ENCODE measurements at regions not wholly inside any gene's neighbourhood (a gene's known extent, or its start where the extent isn't known, plus 50 kb on each side); places are given as distances from the start of the nearest gene placed in this dataset.
"Not testable (repeated sequence)": the region's sequence is repeated elsewhere in the genome, so short reads cannot be mapped to it uniquely, and the experiment has no call there.

DNA sequence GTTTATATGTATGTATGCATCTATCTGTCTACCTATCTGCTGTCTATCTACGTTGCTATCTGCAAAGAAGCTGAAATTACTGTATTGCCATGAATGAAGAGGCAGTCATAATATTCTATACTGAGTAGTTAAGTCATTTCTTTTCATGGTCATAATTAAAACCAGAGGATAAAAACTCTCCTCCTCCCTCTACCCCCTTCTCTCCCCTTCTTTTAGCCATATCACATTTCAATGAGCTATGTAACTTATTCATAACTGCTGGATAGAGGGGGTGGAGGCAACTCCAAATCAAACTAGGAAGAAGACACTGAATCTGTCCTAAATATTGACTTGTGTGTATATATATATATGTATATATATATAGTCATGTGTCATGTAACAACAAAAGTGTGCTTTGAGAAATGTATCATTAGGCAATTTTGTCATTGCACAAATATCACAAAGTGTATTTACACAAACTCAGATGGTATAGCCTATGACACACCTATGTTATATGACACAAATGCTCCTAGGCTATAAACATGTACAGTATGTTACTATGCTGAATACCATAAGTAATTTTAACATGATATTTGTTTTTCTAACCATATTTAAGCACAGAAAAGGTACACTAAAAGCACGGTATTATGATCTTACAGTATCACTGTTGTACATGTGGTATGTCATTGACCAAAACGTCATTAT lies 229.7 kb upstream of the KCNMB2 start:
- DNase-seq (ENCODE audit: low spot score) = no peak

DNA sequence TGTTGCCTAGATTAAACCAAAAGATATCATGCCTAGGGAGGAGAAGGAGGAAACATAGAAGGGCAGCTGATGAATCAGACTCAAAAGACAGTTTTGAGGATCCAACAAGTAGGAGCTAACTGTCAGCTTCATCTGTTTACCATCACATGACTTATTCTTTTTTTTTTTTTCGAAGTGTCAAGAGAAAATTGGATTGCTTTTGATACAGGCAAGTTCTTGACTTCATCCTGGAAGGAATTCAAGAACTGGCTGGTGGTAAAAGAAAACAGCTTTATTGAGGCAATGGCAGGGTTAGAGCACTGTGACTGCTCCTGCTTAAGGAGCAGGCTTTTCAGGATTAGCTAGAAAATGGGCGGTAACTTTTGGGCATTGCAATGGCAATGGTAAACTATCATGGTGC lies 227.5 kb upstream of the KCNMB2 start:
- no peak for DNase-seq (ENCODE audit: low spot score)

DNA sequence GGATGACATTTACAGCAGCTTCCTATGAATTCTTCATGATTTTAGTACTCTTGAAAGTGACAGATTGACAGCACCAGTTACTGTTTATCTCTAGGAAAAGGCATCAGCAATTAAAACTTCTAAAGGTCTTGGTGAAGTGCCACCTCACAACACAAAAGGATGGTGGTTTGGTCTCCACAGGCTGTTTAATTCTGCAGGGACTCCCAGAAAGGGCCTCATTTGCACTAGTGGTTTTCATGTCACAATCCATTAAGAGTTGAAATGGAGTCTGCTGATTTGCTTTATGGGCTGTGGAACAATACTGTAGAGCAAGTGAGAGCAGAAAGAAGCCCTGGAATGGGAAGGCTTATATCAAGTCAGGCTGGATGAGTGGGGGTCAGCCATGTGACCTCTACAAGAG lies 225.3 kb upstream of the KCNMB2 start:
- DNase-seq (ENCODE audit: low spot score) = no peak

DNA sequence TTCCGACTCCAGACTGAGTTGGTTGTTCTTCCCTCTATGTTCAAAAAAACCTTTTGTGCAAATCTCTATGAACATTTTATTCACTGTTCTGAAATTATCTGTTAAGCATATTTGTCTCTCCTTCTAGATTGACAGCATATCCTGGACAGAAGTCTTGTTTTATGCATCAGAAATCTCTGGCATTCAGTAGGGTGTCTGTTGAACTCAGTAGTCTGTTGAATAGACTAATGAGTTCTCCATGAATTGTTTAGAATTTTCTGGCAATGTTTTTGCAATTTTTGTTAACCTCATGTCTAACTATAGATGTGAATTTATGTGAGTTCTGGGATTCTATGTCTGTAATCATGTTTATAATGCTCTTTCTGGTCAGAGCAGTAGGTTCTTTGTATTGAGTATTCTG lies 222.5 kb upstream of the KCNMB2 start:
- DNase-seq (ENCODE audit: low spot score) = no peak

DNA sequence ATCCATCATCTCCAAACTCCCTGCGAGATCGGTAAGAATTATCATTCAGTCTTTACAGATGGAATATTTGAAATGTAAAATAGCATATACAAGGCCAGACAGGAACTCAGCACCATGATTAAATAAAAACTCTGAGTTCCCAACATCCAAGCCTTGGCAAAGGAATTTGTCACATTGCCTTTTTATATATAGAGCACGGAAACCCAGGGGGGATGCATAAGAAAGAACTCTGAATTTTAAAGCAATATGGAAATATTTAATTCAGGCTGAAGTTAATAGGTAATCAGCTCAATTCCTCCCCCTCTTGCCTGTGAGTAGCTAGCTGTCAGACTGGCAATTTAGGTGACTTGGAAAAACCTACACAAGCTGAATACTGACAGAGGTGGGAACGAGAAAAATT lies 217.9 kb upstream of the KCNMB2 start:
- no peak for DNase-seq (ENCODE audit: low spot score)

DNA sequence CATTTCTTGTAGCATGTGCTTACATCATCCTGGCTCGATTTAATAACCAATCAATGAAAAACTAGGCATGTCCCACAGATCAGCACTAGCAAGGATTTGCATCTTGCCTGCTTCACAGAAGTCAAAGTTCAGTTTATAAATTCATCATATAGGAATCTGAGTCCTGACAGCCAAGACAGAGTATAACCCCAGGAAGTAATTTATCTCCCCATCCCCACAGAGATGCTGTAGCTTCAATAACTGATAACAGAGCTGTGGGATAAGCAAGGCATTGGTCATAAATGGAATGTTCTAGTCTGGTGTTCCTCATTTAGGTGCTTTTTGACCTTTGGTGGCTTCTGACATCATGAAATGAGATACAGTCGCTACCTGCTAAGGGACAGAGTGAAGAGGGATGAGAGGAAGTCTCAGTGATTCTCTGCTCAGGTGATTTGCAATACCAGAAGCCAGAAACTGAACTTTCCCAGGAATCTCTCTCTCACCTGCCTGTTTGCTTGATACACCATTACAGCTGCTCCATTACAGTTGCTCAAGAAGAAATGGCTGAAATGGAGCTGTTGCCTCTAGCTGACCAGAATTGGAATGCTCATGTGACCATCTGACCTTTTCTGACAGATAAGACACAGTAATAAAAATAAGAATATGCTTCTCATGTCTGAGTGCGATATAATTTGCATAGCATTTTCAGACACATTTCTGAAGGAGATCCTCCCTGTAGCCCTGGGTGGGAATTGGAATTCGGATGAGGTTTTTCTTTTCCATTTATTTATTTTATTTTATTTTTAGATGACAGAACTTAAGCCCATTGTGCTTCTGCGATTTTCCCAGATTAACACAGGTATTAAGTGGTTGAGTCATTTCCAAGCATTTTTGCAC lies 217.1 kb upstream of the KCNMB2 start:
- DNase-seq (ENCODE audit: low spot score) = no peak

DNA sequence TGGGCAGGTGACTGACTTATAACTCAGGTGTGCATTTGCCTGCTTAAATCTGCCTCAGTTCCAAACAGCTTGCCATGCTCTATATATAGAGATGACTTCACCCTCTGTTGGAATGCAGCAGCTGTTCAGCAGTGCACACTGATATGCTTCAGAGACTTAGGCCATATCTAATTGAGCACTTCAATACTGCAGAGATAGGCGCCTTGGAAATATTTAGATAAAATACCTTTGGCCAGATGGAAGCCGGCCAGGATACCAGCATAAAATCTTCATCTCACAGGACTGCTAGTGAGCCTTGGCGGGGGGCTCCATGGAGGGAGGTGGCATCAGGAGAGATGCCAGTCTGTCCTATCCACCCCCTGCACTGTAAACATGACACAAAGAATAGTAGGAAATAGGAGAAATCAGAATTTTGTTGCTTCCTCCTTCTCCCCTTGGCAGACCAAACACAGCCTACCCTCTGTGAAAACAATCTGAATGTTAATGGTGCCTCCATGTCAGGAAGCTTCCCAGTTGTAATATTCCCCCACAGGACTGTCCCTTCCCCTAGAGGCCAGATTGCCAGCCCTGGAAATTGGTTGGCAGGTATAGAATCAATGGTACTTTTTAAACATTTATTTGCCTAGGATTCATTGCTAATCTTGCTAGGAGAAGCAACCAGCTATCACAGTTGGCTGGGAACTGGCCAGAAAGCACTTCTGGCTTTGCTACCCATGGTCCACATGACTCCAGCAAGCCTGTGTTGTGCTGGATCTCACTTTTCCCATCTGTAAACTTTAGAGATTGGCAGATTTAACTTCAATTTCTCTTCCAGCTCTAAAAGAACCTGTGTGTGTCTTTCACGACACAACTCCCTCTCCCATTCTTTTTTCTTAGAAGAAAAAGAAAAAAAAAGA lies 215.5 kb upstream of the KCNMB2 start:
- no peak for DNase-seq (ENCODE audit: low spot score)

DNA sequence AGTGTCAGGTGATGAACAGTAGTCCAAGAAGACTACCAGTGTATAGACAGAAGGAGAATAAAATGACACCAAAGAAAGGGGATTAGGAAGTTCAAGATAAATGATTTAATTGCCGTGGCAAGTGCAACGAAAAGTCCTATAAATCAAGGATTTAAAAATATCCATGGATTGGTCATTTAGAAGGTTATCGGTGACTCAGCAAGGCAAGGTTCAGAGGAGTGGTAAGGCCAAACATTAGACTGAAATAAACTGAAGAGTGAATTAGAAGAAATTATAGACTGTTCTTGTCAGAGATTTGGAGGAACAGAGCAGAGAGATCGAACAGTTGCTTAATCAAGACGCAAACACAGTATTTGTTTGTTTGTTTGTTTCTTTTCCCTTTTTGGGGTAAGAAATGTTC lies 211.9 kb upstream of the KCNMB2 start:
- no peak for DNase-seq (ENCODE audit: low spot score)

DNA sequence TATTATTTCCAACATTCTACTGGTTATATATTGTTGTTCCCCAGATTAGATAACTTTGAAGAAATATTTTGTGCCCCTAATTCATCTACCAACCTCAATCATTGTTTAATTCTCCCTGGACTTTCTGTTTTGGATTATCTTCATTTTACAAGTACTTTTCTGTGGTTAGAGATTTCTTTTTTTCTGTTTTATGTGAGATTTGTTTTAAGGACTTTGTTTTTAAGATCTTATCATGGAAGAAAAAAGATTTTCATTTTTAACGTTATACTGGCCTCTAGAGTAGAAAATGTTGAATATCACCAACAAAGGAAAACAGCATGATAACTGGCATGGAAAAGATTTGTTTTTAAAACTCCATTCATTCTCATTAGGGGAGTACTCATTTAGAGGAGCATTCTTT lies 210.9 kb upstream of the KCNMB2 start:
- no peak for DNase-seq (ENCODE audit: low spot score)

DNA sequence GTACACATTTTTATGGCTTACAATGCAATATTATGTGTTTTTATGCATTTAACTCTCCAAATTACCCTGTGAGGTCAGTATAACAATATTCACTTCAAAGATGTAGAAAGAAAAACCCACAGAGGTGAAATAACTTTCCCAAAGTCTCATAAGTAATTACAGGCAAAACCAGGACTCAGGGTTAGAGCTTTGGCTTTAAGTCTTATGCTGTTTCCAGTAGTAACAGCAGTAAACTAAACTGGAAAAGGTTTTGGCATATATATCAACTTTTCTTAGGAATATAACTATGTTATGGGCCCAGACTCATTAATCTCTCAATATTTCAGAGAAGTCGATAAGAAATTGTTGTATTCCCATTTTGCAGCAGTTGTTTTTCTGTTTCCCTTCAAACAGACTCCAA lies 206.3 kb upstream of the KCNMB2 start:
- no peak for DNase-seq (ENCODE audit: low spot score)

DNA sequence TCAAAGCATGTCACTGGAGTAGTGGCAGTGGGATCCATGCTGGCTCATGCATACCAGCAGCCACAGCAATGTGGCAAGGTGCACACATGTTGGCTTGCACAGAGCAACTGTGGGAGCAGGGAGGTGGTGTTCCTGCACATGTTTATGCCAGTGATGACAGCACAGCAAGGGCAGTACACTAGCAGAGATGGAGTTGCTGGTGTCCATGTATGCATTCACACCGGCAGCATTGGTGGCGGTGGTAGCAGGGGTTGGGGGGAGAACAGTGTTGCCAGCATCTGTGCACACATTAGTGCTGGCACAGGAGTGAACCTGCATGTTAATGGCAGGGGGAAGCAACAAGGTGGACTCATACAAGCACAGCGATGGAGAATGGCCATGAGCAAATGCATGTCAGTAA lies 202.0 kb upstream of the KCNMB2 start:
- DNase-seq (ENCODE audit: low spot score) = no peak

DNA sequence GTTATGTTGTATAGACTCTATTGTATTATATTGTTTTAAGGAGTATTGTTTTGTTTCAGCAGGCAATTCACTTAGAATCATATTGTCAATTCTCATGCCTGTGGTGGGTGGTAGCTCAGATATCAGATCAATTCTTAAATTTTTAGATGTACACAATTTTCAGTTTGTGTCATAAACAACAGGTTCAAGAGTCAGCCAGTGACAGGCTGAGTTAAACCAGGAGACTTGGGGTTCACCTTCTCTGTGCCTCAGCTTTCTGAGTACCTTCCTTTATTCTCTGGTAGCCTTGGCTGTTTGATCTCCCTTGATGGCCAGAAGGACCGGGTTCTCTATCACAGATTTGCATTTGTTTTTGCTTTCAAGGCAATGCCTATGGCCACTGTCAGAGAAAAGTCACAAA lies 199.9 kb upstream of the KCNMB2 start:
- DNase-seq (ENCODE audit: low spot score) = no peak

DNA sequence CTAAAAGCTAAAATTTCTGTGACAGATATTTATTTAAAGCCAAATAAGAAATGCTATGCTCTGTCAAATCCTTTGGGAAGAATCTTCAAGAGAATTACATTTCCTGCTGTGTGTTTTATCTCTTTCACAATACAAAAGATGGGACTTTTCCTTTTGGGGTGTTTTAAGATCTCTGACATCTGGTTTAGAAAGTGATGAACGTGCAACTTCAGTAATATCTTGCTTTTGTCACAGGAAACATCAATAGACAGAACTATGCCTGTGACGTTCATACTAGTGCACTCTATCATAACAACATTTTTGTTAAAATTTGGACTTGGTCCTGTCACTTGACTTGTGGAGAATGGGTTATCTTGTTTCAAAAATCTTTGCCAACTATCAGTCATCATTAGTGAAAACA lies 195.7 kb upstream of the KCNMB2 start:
- DNase-seq (ENCODE audit: low spot score) = no peak

DNA sequence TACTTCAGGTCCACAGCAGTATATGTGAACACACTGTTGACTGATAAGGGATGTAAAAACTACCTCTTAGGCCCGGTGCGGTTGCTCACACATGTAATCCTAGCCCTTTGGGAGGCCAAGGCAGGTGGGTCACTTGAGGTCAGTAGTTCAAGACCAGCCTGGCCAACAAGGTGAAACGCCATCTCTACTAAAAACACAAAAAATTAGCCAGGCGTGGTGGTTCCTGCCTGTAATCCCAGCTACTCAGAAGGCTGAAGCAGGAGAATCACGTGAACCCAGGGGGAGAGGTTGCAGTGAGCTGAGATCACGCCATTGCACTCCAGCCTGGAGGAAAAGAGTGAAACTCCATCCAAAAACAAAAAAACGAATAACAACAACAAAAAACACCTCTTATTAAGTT lies 194.6 kb upstream of the KCNMB2 start:
- DNase-seq (ENCODE audit: low spot score) = no peak

DNA sequence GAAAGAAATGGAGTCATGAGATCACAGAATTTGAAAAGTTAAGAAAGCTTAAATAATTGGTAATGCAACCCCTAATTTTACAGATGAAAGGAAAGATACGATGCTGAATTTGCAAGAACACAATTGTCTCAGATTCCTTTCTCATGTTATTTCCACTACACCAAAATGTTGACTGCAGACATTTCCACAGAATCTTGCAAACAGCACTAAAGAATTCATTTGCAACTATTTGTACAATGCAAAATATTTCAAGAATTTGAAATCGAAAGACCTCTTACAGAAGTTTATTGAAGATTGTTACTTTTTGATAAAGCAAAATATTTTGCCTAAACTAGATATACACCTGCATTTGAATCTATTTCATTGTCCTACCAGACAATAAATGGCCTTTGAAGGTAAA lies 194.1 kb upstream of the KCNMB2 start:
- no peak for DNase-seq (ENCODE audit: low spot score)

DNA sequence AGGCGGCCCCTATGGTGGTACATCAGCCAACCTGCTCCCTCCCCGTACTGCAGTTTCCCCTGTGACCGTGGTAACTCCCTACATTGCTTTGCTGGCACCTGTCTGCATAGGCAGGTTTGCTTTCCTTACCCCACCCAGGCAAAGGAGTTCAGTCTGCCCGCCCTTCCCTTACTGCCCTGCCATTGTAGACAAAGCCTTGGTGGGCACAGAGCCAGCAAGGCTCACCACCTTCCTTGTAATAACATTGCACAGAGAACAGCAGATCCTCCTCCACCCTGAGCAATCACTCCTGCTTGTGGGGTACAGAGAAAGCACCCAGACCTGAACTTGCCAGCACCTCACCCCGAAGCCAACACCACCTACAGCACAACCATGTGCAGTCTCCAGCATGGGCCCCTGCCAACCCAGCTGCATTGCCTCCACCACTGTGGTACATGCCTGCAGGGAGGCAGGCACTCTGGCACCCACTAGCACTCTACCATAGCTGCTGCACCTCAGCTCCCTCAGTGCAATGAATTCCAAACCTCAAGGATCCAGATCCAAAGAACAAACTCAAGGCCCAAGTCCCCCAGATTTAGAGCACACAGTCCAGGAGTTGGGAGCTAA lies 192.7 kb upstream of the KCNMB2 start:
- DNase-seq (ENCODE audit: low spot score) = no peak

DNA sequence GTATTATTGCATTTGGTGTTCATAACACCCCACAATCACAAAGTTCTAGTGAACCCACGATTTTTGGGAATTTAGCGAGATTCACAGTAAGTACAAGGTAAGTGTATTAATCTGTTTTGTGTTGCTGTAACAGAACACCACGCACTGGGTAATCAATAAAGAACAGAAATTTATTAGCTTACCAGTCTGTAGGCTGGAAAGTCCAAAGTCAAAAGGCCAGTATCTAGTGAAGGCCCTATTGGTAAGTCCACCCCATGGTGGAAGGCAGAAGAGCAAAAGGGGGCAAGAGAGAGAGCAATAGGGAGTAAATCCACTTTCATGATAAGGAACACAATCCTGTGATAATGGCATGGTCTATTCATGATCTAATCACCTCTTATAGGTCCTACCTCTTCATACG lies 190.3 kb upstream of the KCNMB2 start:
- no peak for DNase-seq (ENCODE audit: low spot score)

DNA sequence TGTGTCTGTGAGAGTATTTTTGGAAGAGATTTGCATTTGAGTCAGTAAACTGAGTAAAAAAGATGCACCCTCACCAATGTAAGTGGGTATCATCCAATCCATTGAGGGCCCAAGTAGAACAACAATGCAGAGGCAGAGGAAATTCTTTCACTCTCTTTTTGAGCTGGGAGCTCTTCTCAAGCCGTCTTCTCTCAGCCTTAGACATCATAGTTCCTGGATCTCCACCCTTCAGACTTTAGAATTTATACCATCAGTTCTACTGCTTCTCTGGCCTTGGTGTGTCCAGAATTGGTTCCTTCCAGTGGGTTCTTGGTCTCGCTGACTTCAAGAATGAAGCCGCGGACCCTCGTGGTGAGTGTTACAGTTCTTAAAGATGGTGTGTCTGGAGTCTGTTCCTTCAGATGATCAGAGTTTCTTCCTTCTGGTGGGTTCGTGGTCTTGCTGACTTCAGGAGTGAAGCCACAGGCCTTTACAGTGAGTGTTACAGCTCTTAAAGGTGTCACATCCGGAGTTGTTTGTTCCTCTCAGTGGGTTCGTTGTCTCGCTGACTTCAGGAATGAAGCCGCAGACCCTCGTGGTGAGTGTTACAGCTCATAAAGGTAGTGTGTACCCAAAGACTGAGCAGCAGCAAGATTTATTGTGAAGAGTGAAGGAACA lies 187.5 kb upstream of the KCNMB2 start:
- peak; percentile 5 for DNase-seq (ENCODE audit: low spot score)

DNA sequence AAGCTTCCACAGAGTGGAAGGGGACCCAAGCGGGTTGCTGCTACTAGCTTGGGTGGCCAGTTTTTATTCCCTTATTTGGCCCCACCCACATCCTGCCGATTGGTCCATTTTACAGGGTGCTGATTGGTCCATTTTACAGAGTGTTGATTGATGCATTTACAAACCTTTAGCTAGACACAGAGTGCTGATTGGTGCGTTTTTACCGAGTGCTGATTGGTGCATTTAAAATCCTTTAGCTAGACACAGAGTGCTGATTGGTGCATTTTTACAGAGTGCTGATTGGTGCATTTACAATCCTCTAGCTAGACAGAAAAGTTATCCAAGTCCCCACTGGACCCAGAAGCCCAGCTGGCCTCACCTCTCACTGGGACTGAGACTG lies 187.0 kb upstream of the KCNMB2 start:
- not testable (repeated sequence) for DNase-seq (ENCODE audit: low spot score)

DNA sequence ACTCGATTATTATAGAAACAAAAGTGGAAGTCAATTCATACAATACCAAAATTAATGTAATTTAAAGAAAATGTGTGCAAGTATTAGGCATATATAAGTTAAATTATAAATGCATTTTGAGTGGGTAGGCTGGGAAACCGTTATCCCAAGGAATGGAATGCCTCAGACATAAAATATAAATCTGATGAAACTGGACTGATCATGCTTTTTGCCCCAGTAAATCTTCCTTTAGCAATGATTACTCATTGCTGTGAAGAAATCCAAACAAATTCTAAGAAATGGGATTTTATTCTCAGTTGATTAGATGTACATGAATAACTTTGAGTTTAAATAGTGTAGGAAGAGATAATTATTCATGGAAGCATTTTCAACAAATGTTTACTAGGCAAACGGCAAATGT lies 185.5 kb upstream of the KCNMB2 start:
- no peak for DNase-seq (ENCODE audit: low spot score)

DNA sequence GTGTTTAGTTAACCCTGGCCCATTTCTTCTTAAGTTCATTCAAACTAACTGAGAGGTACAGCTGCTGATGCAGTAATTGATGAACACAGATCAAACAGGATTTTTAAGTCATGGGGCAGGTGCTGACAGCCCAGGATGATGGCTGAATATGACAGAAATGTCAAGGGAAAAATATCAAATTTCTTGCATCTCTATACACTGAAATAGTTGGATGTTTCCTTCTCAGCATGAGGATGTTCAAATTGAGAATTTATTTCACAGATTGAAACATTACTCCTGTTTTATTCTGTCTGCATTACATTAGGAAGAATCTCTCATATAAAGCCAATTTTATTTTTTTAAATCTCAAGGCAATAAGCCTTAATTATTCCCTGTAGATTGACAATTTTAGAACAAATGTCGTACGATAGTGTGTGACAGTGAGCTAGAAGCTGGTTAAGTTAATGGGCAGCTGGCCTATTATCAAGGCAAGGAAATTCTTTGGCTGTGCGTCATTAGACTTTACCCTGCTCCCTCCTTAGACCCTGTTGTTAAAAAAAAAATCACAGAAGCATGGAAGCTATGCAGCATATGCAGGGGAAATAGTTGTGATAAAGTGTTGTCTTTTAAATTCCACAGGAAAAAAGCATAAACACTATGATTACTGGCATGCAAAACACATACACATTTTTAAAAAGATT lies 183.8 kb upstream of the KCNMB2 start:
- no peak for DNase-seq (ENCODE audit: low spot score)

Measured in CD4-positive, alpha-beta T cell treated with Interleukin-2 at 100 ng/mL for 4 hours (primary cell).